Left lung (tissue), 4 donors: ENCODE measurements at regions not wholly inside any gene's neighbourhood (a gene's known extent, or its start where the extent isn't known, plus 50 kb on each side); places are given as distances from the start of the nearest gene placed in this dataset.
A peak's percentile ranks its signal among the peaks of the same experiment; 100 is the strongest.

Experiments used
- ATAC-seq: fragments of 200-7000 bp; cut with Tn5 transposase; one replicate; pipeline ENCODE4 v1.9.1; 2020; ENCODE audit warnings: moderate library complexity
- DNase-seq, 4 donors: peaks; one replicate each; pipeline ENCODE4 v3.0.0-alpha.2; 2013 to 2020
- H3K27ac ChIP-seq, 2 donors: fragments of 200-600 bp; sonication (generic) in 1 of 2; one replicate each; pipeline versions ENCODE4 v1.5.0 to v1.8.0; 2020 to 2021
- H3K27me3 ChIP-seq, 2 donors: fragments of 200-600 bp; sonication (generic) in 1 of 2; one replicate each; pipeline versions ENCODE4 v1.5.0 to v1.8.0; 2020 to 2021
- H3K36me3 ChIP-seq, 2 donors: fragments of 200-600 bp; sonication (generic) in 1 of 2; one replicate each; pipeline versions ENCODE4 v1.5.0 to v1.8.0; 2020 to 2021
- H3K4me1 ChIP-seq, 2 donors: fragments of 200-600 bp; one replicate each; pipeline ENCODE4 v1.8.0; 2021
- H3K4me3 ChIP-seq, 2 donors: fragments of 200-600 bp; sonication (generic) in 1 of 2; one replicate each; pipeline versions ENCODE4 v1.5.0 to v1.8.0; 2020 to 2021; ENCODE audit warnings: mild to moderate bottlenecking in 1 of 2
- H3K9me3 ChIP-seq, 2 donors: fragments of 200-600 bp; sonication (generic) in 1 of 2; one replicate each; pipeline versions ENCODE4 v1.5.0 to v1.8.0; 2020 to 2021
- intact Hi-C, 2 donors: fragments of 100-400 bp; cut with DNase I; formaldehyde crosslinking; loops; one replicate each; pipeline versions ENCODE4 v1.11.2 to v1.14.2; 2022
- TF ChIP-seq, protein P1 (sequence below), 2 donors: fragments of 200-600 bp; sonication (generic) in 1 of 2; IDR thresholded peaks; one replicate each; pipeline versions ENCODE4 v1.5.0 to v1.8.0; 2021; ENCODE audit warnings: antibody characterized with exemption in 2 of 2
- donor health status: DM: no; HTN: yes; CAD: no.
- donor health status: DM: no; HTN: no; CAD: no.

DNA sequence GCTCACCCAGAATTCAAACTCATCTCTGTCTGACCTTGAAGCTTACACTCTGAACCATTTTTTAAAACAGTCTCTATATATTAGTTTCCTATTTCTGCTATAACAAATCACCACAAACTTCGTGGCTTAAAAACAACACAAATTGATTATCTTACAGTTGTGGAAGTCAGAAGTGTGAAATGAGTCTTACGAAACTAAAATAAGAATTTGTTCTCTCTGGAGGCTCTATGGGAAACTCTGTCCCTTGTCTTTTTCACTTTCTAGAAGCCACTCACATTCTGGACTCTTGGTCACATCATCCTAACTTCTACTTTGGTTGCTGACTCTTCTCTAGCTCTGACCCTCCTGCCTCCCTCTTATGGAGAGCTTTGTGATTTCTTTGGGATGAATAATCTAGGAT lies 429.3 kb upstream of the THBS1 start:
- Histone ChIP-seq H3K4me1 (peaks cover 0 to 5% of the 10 kb centered on the region in 2 donors), H3K9me3 (no peaks in the 10 kb centered on the region), H3K27ac (no peak overlapping the region), H3K27me3 (no peaks in the 10 kb centered on the region), H3K4me3 (no peak overlapping the region), H3K36me3 (no peaks in the 10 kb centered on the region)
- DNase-seq, result no peak
- TF ChIP-seq, protein P1, sequence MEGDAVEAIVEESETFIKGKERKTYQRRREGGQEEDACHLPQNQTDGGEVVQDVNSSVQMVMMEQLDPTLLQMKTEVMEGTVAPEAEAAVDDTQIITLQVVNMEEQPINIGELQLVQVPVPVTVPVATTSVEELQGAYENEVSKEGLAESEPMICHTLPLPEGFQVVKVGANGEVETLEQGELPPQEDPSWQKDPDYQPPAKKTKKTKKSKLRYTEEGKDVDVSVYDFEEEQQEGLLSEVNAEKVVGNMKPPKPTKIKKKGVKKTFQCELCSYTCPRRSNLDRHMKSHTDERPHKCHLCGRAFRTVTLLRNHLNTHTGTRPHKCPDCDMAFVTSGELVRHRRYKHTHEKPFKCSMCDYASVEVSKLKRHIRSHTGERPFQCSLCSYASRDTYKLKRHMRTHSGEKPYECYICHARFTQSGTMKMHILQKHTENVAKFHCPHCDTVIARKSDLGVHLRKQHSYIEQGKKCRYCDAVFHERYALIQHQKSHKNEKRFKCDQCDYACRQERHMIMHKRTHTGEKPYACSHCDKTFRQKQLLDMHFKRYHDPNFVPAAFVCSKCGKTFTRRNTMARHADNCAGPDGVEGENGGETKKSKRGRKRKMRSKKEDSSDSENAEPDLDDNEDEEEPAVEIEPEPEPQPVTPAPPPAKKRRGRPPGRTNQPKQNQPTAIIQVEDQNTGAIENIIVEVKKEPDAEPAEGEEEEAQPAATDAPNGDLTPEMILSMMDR (IDR thresholded peaks at IDR 0.05), result no peak
- intact Hi-C loops, result no loop called here
- no peak for ATAC-seq

DNA sequence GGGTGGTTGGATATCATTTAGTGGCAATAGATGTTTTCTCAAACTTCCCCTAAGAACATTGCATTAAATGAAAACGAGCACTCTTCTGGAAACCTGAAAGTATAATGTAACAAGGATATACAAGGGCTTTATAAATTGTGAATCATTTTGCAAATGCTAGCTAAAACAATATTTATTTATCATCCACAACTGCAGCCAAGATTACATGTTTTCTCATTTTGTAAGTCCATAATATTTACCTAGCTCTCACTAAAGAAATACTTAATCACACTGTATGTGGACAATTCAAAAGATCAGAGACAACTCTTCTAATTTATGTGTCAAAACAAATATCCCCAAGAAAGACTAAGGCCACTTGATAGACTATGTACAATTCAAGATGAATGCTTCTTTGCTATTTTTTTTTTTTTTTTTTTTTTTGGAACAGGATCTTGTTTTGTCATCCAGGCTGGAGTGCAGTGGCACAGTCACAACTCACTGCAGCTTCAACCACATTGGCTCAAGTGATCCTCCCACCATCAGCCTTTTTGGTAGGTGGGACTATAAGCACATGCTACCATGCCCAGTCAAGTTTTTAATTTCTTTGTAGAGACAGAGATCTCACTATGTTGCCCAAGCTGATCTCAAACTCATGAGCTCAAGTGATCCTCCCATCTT lies 427.7 kb upstream of the THBS1 start:
- no peaks in the 10 kb centered on the region for H3K36me3 ChIP-seq
- no peak for DNase-seq
- H3K4me3 ChIP-seq, result no peak overlapping the region
- H3K27me3 ChIP-seq, result no peaks in the 10 kb centered on the region
- H3K4me1 ChIP-seq, result peaks cover 0 to 5% of the 10 kb centered on the region in 2 donors
- intact Hi-C loops, result no loop called here
- H3K27ac ChIP-seq, result no peak overlapping the region
- TF ChIP-seq, protein P1 (IDR thresholded peaks at IDR 0.05), result no peak
- ATAC-seq, result peak; percentile 26
- H3K9me3 ChIP-seq, result no peaks in the 10 kb centered on the region

DNA sequence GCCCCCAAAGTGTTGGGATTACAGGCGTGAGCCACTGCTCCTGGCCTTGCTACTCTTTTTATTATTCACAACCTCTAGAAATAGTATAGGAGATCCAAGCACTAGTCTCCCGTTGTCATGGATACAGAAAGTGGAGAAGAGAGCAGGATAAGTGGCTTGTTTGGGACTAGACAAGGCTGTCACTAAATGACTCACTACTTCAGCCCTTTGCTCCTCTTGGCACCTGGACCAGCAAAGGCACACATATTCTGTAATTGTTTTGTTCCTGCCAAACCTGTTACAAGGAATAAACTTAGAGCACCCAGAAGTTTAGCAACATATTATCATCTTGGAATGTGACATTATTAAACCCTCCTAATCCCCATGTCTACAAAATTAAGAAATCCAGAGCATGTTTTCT lies 427.2 kb upstream of the THBS1 start:
- no peak overlapping the region for H3K27ac ChIP-seq
- H3K27me3 ChIP-seq, result no peaks in the 10 kb centered on the region
- DNase-seq, result no peak
- TF ChIP-seq, protein P1 (IDR thresholded peaks at IDR 0.05), result no peak
- H3K4me3 ChIP-seq, result no peak overlapping the region
- H3K4me1 ChIP-seq, result peaks cover 0 to 5% of the 10 kb centered on the region in 2 donors
- no peaks in the 10 kb centered on the region for H3K36me3 ChIP-seq
- no peaks in the 10 kb centered on the region for H3K9me3 ChIP-seq
- intact Hi-C loops, result no loop called here
- ATAC-seq, result peak; percentile 71

DNA sequence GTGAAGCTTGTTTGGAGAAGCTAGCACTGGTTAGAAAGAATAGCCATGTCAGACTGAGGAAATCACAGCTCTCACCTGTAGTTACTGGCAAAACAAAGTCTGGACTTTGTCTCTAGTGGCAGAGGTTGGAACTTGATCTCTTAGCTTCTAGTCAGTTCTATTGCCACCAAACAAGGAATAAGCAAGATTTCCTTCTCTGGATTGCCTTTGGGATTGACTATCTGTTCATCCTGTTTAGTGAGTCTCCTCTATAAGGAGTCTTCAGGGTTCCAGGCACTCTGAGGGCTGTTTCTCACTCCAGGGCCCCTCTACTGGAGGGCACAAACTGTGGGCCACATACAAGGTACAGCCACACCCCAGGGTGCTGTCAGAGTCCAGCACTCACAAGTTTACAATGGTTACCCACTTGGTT lies 426.6 kb upstream of the THBS1 start:
- peaks cover 0 to 5% of the 10 kb centered on the region in 2 donors for H3K4me1 ChIP-seq
- DNase-seq (no peak), ATAC-seq (peak; percentile 54)
- H3K4me3 ChIP-seq, result no peak overlapping the region
- no peaks in the 10 kb centered on the region for H3K9me3 ChIP-seq
- intact Hi-C loops, result no loop called here
- H3K36me3 ChIP-seq, result no peaks in the 10 kb centered on the region
- H3K27me3 ChIP-seq, result no peaks in the 10 kb centered on the region
- TF ChIP-seq, protein P1 (IDR thresholded peaks at IDR 0.05), result no peak
- H3K27ac ChIP-seq, result no peak overlapping the region

DNA sequence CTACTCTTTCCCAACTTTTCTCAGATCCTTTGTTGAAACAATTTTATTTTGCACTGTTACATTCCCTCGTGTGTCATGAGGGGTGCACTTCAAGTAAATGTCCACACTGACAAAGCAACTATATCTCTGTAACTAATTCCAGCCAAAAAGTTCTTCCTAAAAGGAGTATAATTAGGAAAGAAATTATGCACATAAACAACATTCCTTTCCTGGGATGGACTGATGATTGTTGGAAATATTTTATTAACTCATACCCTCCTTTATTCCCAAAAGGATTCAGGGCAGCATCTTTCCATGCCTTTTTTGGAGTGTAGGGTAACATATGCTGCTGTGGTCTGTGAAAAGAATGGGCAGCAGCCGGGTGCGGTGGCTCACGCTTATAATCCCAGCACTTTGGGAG lies 426.1 kb upstream of the THBS1 start:
- DNase-seq, result no peak
- intact Hi-C loops, result no loop called here
- Histone ChIP-seq H3K27me3 (no peaks in the 10 kb centered on the region), H3K4me1 (peaks cover 0 to 5% of the 10 kb centered on the region in 2 donors), H3K27ac (no peak overlapping the region), H3K36me3 (no peaks in the 10 kb centered on the region), H3K9me3 (no peaks in the 10 kb centered on the region), H3K4me3 (no peak overlapping the region)
- TF ChIP-seq, protein P1 (IDR thresholded peaks at IDR 0.05), result no peak
- no peak for ATAC-seq
